Neural cell (in vitro differentiated cells): ENCODE measurements at regions not wholly inside any gene's neighbourhood (a gene's known extent, or its start where the extent isn't known, plus 50 kb on each side); places are given as distances from the start of the nearest gene placed in this dataset.

Experiments used
- H2AFZ ChIP-seq: fragments of 200-600, 300-800 bp; sonication (generic), shearing (Covaris generic); 2 replicates; pipeline ENCODE4 v1.6.0; 2014; ENCODE audit warnings: low read depth, mild to moderate bottlenecking, antibody characterized with exemption, low read length, moderate library complexity
- H3F3A ChIP-seq: fragments of 200-600 bp; shearing (Covaris generic); 2 replicates; pipeline ENCODE4 v1.6.1; 2016; ENCODE audit warnings: mild to moderate bottlenecking, moderate library complexity, mixed read lengths, antibody characterized with exemption, low read length; ENCODE audit not compliant: insufficient read depth, poor library complexity, severe bottlenecking
- H3K27ac ChIP-seq: fragments of 200-600, 300-800 bp; sonication (generic), shearing (Covaris generic); 2 replicates; pipeline ENCODE4 v1.5.1; 2014; ENCODE audit warnings: mild to moderate bottlenecking, low read length, moderate library complexity
- H3K27me3 ChIP-seq: fragments of 300-800, 200-600 bp; sonication (generic), shearing (Covaris generic); 2 replicates; pipeline ENCODE4 v1.6.0; 2014; ENCODE audit warnings: mild to moderate bottlenecking, low read depth, low read length, moderate library complexity; ENCODE audit not compliant: insufficient read depth
- H3K36me3 ChIP-seq: fragments of 300-800, 200-600 bp; sonication (generic), shearing (Covaris generic); 2 replicates; pipeline ENCODE4 v1.5.1; 2014; ENCODE audit warnings: mild to moderate bottlenecking, antibody characterized with exemption, low read length, moderate library complexity; ENCODE audit not compliant: insufficient read depth
- H3K4me2 ChIP-seq: fragments of 300-800, 200-600 bp; sonication (generic), shearing (Covaris generic); 2 replicates; pipeline ENCODE4 v1.6.0; 2014; ENCODE audit warnings: mild to moderate bottlenecking, low read length
- H3K4me3 ChIP-seq: fragments of 300-800, 200-600 bp; sonication (generic), shearing (Covaris generic); 2 replicates; pipeline ENCODE4 v1.5.1; 2014; ENCODE audit warnings: mild to moderate bottlenecking, low read length, moderate library complexity
- H3K79me2 ChIP-seq: fragments of 200-600 bp; shearing (Covaris generic); replicated peaks from 2 replicates; pipeline ENCODE4 v1.6.0; 2014; ENCODE audit warnings: mild to moderate bottlenecking, low read length, moderate library complexity; ENCODE audit not compliant: insufficient read depth
- H3K9ac ChIP-seq: fragments of 300-800, 200-600 bp; sonication (generic), shearing (Covaris generic); 2 replicates; pipeline ENCODE4 v1.6.1; 2016; ENCODE audit warnings: mild to moderate bottlenecking, low read length, mixed read lengths
- H3K9me2 ChIP-seq: fragments of 200-600 bp; shearing (Covaris generic); 2 replicates; pipeline ENCODE4 v1.6.1; 2016; ENCODE audit warnings: mild to moderate bottlenecking, low read length, mixed read lengths; ENCODE audit not compliant: insufficient read depth
- H3K9me3 ChIP-seq: fragments of 200-600, 300-800 bp; sonication (generic), shearing (Covaris generic); 2 replicates; pipeline ENCODE4 v1.6.1; 2016; ENCODE audit warnings: mild to moderate bottlenecking, mixed run types, low read length, moderate library complexity, mixed read lengths
- H4K20me1 ChIP-seq: fragments of 200-600 bp; shearing (Covaris generic); 2 replicates; pipeline ENCODE4 v1.6.1; 2016; ENCODE audit warnings: mild to moderate bottlenecking, mixed run types; ENCODE audit not compliant: insufficient read depth
- EP300 ChIP-seq: fragments of 450-650 bp; conservative IDR thresholded peaks from 2 replicates; pipeline ENCODE4 v1.6.1; 2014; ENCODE audit warnings: antibody characterized with exemption, mild to moderate bottlenecking, moderate library complexity; ENCODE audit not compliant: poor library complexity, severe bottlenecking
- EZH2 ChIP-seq: fragments of 200-600, 300-800 bp; shearing (Covaris generic), sonication (generic); IDR thresholded peaks from 2 replicates; pipeline ENCODE4 v1.6.1; 2014; ENCODE audit warnings: antibody characterized with exemption, low read length, borderline replicate concordance, mild to moderate bottlenecking; ENCODE audit not compliant: insufficient read depth, poor library complexity, severe bottlenecking
- MXI1 ChIP-seq: fragments of 450-650 bp; conservative IDR thresholded peaks from 2 replicates; pipeline ENCODE4 v1.6.1; 2014; ENCODE audit warnings: antibody characterized with exemption, mild to moderate bottlenecking; ENCODE audit not compliant: poor library complexity, severe bottlenecking
- POLR2AphosphoS5 ChIP-seq: IDR thresholded peaks from 2 replicates; pipeline ENCODE4 v1.6.1; 2012
- RAD21 ChIP-seq: fragments of 450-650 bp; conservative IDR thresholded peaks from 2 replicates; pipeline ENCODE4 v1.6.1; 2014; ENCODE audit warnings: antibody characterized with exemption, mild to moderate bottlenecking, moderate library complexity
- REST ChIP-seq: IDR thresholded peaks from 2 replicates; pipeline ENCODE4 v1.6.1; 2012; ENCODE audit warnings: borderline replicate concordance
- SMC3 ChIP-seq: fragments of 450-650 bp; conservative IDR thresholded peaks from 2 replicates; pipeline ENCODE4 v1.6.1; 2014; ENCODE audit warnings: antibody characterized with exemption, mild to moderate bottlenecking, moderate library complexity; ENCODE audit not compliant: poor library complexity
- TAF1 ChIP-seq: IDR thresholded peaks from 2 replicates; pipeline ENCODE4 v1.6.1; 2012; ENCODE audit warnings: low read depth
- TF ChIP-seq, protein P1 (sequence below): fragments of 450-650 bp; IDR thresholded peaks from 2 replicates; pipeline ENCODE4 v1.5.1; 2014; ENCODE audit warnings: antibody characterized with exemption, mild to moderate bottlenecking, moderate library complexity; ENCODE audit not compliant: poor library complexity, severe bottlenecking

GRCh38 chr14:21802441-21802840 lies 128.8 kb upstream of the OR4E1 start:
- H3K27me3 ChIP-seq = no peaks in the 10 kb centered on the region
- no peaks in the 10 kb centered on the region for H3K9me2 ChIP-seq
- no peak overlapping the region for H3K4me3 ChIP-seq
- H4K20me1 ChIP-seq = no peaks in the 10 kb centered on the region
- no peak overlapping the region for H3K4me2 ChIP-seq
- no peaks in the 10 kb centered on the region for H3F3A ChIP-seq
- H3K27ac ChIP-seq = no peak overlapping the region
- H2AFZ ChIP-seq = no peak overlapping the region
- H3K79me2 ChIP-seq = no peaks in the 10 kb centered on the region
- H3K9ac ChIP-seq = no peak overlapping the region
- H3K9me3 ChIP-seq = no peaks in the 10 kb centered on the region
- TF ChIP-seq, protein P1, sequence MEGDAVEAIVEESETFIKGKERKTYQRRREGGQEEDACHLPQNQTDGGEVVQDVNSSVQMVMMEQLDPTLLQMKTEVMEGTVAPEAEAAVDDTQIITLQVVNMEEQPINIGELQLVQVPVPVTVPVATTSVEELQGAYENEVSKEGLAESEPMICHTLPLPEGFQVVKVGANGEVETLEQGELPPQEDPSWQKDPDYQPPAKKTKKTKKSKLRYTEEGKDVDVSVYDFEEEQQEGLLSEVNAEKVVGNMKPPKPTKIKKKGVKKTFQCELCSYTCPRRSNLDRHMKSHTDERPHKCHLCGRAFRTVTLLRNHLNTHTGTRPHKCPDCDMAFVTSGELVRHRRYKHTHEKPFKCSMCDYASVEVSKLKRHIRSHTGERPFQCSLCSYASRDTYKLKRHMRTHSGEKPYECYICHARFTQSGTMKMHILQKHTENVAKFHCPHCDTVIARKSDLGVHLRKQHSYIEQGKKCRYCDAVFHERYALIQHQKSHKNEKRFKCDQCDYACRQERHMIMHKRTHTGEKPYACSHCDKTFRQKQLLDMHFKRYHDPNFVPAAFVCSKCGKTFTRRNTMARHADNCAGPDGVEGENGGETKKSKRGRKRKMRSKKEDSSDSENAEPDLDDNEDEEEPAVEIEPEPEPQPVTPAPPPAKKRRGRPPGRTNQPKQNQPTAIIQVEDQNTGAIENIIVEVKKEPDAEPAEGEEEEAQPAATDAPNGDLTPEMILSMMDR = no peak
- TF ChIP-seq REST (no peak), RAD21 (no peak), EP300 (no peak), MXI1 (no peak)
- no peaks in the 10 kb centered on the region for H3K36me3 ChIP-seq

GRCh38 chr14:21796916-21797315 lies 123.3 kb upstream of the OR4E1 start:
- Histone ChIP-seq H3K27ac (no peak overlapping the region), H3F3A (no peaks in the 10 kb centered on the region), H3K4me2 (no peak overlapping the region), H3K36me3 (no peaks in the 10 kb centered on the region), H3K27me3 (no peaks in the 10 kb centered on the region), H3K79me2 (no peaks in the 10 kb centered on the region), H3K9me3 (no peaks in the 10 kb centered on the region), H2AFZ (no peak overlapping the region), H4K20me1 (no peaks in the 10 kb centered on the region), H3K9ac (no peak overlapping the region), H3K9me2 (no peaks in the 10 kb centered on the region), H3K4me3 (no peak overlapping the region)
- TF ChIP-seq EZH2 (no peak), POLR2AphosphoS5 (no peak), RAD21 (no peak), SMC3 (no peak), EP300 (no peak), MXI1 (no peak), TAF1 (no peak), REST (no peak)
- TF ChIP-seq, protein P1 = no peak
